Activated T-cell treated with anti-CD3 and anti-CD28 coated beads for 4 hours (primary cell): ENCODE measurements at regions not wholly inside any gene's neighbourhood (a gene's known extent, or its start where the extent isn't known, plus 50 kb on each side); places are given as distances from the start of the nearest gene placed in this dataset.

Source experiments
- DNase-seq: peaks from one replicate; pipeline ENCODE4 v3.0.0-alpha.2; 2020

DNA sequence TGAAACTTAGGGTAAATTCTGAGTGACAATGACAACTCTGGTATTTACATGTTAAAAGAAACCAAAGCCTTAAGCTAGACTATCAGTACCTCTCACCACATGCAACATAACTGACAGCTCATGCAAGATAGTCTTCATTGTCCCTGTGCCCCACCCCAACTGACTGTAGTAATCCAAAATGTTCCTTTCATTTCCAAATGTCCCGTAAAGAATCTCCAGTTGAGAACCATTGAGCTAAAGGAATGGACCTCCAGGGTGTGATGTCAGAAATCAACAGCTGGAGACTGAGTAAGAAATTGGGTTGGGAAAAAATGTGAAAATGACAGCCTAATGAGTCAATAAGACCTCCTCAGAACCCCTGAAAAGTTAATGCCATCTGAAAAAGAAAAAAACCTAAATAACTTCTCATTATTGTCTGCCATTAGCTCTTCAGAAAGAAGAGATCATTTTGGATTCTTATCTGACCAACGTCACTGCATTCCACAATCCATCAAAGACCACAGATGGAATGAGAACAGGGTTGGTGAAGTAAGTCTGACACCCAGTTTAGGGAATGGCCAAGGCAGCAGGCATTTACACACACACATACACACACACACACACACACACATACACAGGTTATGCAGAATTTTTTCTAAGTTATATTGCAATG is 51.7 kb upstream of the ACVR2A start:
- DNase-seq, result no peak

DNA sequence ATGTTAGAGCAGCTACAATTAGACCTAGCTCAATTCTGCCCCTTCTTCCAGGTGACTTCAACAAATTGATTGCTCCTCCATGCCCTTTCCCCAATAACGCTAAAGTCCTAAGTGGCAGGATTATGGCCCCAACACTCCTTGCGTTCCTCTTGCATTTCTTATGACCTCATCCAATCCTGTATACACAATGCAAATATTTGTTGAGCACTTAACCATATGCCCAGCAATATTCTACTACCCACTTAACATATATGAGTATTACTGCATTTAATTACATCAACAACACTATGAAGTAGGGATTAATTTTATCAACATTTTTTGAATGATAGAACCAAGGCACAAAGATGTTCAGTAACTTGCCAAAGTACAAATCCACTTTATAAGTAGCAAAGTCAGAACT is 54.2 kb upstream of the ACVR2A start:
- DNase-seq, result no peak

DNA sequence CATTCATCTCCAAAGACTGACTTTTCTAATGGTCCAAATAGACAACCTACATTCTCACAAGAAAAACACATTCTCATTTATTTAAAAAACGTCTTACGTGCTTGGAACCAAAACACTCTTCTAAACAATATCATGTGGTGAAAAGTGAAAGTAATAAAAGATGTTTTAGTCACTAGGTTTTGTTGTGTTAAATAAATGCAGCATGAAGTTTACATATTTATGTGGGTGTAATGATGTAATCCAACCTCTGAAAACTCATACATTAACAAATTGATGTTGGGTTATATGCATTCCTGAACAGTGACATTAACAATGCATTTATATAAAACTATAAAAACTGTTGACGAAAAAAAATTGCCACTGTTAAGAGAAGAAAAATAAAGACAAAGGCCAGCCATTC is 55.1 kb upstream of the ACVR2A start:
- no peak for DNase-seq

DNA sequence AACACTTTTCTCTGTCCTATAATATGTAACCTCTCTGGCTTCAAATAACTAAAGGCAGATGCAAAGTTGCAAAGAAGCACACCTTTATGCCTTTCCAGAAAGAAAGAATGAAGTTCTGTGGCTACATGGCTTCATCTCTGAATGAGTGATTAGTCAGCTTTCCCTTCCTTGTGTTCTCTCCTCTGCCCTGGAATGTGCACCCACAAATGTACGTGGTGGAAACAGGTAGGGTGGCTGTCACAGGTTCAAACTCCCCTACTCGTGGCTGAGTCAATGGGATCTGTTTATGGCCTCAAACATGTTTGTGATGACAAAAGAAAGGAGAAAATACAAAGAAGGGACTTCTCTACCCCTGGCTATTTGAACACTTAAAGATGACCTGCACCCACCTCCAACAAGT is 55.5 kb upstream of the ACVR2A start:
- no peak for DNase-seq

DNA sequence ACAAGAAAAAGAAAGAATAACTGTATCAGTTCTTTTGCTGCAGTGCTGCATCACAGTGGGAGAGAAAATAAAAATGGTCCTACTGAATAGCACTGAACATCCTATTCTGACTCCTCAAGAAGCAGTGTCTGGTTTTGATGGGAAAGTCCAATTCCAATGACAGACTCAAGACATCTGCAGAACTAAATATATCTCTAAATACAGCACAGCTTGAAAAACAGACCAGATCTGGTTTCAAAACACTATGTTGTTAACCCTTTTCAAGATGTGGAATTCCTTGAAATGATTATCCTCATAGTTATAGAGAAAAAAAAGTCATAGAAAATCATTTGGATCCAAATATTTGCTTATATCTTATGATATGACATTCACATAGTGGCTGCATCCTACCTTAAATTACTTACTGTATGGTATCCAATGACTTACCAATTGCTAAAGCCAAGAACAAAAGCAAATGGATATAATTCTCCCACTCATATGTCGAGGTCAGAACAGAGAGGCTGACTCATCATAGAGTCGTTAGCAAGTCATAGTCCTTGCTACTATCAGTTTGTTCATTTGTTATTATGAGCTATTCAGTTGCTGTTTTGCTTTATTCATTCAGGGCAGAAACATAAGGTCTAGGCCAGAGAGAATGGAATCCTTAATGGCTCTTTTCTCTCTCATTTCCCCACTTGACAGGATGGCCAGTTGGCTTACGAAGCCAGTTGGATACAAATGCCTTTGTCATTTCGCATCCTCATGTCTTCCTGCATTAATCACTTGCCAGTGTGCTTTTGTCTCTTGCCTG is 62.5 kb upstream of the ACVR2A start:
- DNase-seq, result no peak

DNA sequence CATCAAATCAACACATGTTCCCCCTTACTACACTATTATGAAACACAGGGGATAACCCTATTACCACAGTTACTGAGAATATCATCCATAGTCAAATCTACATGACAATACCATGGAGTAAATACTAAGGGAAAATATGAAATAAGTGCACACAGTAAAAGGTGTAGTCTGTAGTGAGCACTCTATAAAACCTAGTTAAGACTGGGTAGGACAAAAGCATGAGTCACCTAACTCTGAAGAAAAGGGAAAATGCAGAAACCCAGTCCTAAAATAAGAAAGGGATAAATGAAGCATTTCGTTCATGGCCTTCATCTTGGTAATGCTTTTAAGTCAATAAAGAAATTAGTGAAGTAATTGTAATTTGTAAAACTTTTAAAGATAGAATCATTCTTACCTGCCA is 65.4 kb upstream of the ACVR2A start:
- DNase-seq, result no peak

DNA sequence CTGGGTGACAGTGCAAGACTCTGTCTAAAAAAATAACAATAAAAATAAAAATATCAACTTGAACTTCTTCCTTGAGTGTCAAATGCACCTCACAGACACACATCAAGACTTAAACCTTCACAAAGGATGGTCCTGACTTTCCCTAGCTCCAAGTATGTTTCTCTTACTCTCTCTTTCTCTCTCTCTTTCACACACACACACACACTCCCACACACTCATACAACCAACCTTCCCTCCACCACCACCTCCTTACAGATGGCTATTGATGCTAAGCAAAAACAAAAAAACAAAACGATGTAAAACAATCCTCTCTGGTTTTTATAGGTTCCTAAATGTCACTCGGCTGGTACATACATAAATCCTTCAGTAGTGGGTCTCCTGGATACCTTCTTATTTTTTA is 67.4 kb upstream of the ACVR2A start:
- DNase-seq, result no peak

DNA sequence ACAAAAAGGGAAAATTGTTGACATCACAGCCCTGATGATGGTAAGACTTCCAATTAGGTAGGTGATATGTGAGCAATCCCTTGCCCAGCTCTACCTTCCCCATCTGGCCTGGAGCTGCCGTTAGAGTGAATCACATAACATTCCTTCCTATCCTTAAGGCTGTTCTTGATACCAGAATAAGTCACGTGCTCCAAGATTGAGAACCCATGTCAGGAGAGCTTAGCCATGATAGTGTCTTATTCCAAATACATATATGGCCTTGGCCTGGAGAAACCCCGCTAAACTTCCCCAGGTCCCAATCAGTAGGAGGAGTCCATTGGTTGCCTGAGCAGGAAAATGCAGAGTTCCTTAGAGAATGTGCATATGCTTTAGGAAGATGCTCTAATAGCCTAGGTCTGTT is 70.0 kb upstream of the ACVR2A start:
- no peak for DNase-seq

DNA sequence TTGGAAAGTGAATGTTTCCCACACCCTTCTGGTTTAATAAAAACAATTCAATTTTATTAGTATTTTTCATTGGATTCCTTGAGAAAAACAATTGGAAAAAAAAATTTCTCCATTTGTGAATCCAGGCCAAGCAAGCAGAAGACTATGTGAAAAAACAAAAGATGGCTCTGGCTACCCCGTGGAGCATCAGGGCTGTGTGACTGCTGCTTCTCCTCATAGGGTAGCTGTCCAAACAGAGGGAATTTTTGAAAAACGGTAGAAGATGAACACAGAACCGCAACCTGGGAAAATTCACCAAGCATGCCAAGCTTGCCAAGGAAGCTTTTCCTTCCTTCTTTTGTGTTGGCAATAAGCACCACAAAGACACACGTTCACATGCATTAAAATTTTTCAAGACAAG is 71.3 kb upstream of the ACVR2A start:
- no peak for DNase-seq

DNA sequence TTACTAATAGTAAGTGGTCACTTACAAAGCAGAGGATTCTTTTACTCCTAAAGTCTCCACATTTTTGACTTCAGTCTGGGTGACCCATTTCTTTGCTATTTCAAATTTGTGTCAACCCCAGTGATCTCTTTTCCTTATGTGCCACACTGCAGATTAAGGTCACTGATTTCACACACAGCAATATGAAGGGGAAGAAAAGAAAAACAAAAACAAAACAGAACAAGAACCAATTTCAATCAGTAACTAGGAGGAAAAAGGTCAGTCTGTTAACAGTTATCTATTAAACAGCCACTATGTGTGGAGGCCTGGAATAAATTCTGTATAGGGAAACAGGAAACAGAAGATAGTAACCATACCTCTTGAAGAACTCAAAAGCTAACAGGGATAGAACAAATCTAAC is 72.0 kb upstream of the ACVR2A start:
- DNase-seq, result no peak

DNA sequence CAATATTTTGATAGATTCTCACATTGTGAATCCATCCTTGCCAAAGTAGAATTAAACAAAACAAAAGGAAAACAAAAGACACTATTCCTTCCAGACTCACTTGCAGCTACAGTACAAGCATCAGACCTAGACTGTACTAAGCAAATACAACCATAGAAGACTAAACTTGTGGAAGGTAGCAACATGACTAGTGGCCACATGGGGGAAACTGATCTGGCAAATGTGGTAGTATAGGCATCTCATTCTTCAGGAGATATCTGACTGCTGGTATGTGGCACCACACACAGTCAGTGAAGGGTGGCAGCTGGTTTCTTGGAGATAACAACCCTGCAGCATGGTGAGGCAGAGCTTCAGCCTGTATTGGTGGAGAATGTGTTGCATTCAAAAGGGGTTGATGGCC is 81.0 kb upstream of the ACVR2A start:
- no peak for DNase-seq

DNA sequence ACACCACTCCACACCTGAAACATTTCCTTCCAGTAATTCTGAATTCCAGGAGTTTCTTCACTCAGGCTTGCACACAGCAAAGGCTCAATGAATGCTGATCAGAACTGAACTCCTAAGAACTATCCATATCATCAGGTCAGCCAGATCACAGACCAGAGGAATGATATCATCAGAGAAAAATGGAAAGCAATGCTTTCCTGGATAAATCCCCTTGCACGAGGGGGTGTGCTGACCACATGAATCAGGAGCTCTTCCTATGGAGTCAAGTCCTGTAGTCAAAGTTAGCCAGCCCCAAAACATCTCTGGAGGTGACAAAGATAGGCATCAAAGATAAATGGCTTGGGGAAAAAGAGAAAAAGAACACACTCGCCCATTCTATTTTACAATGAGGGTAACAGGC is 83.8 kb upstream of the ACVR2A start:
- no peak for DNase-seq

DNA sequence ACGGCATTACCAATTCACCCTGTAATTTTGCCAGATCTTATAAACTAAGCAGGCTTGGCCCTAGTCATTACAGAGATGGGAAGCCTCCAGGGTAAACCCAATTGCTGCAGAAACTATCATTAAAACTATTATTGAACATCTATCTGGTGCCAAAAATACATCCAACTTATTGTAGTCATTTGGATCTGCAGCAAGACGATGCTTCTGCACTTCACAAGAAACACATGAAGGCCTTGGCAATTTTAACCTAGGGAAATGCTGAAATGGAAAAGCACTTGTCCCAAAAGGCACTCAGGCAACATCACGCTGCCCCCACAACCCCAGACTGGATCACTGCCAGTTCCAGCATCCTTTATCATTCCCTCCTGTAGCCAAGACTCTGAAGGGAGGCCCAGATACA is 85.3 kb upstream of the ACVR2A start:
- no peak for DNase-seq

DNA sequence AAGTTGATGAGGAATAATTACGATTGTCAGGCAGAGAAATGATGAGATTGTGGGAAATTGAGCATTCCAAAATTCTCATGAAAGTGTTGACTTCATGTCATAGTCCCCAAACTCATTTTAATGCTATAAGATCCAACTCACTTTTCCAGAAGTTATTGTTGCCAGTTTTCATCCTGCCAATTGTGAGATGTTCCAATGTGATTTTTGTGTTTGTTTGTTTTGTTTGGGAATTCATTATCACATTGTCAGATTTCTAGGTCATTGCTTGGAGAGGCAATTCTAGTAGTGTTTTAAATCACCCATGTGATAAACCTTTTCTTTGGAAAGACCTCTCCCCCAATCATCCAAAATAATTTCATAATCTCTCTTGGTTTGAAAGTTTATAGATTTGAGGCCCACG is 86.0 kb upstream of the ACVR2A start:
- no peak for DNase-seq

DNA sequence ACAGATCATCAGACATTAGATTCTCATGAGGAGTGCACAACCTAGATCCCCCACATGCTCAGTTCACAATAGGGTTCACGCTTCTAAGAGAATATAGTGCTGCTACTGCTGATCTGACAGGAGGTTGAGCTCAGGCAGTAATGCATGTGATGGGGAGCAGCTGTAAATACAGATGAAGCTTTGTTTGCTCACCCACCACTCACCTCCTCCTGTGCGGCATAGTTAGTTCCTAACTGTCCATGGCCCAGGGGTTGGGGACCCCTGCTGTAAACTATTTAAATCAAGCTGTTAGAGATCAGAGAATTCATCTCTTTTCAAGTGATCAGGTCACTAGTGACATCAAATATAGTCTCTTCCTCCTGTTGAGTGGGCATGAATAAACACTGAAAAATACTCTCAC is 88.8 kb upstream of the ACVR2A start:
- DNase-seq, result no peak

DNA sequence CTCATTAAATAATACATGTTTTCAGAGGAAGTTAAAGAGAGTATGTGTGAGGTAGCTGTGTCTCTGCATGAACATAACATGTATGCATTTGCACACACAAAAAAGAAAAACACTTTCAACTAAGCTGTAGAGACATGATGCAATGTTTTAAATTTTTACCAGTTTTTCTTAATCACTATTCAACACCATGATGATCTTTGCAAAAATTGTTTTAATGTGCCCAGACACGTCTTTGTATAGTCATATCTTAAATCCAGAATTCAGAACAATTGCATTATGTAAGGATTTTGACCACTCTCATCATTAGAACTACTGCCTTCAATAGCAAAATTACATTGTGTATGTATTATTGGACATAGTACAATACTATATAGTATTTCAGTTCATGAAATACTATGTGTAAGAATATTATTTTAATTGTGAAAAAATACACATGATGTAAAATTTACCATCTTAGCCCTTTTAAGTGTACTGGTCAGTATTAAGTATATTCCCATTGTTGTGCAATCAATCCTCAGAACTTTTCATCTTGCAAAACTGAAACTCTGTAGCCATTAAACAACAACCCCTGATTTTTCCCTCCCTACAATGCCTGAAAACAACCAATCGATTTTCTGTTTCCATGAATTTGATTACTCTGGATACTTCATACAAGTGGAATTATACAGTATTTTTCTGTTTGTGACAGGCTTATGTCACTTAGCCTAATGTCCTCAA is 104.5 kb upstream of the ACVR2A start:
- no peak for DNase-seq

DNA sequence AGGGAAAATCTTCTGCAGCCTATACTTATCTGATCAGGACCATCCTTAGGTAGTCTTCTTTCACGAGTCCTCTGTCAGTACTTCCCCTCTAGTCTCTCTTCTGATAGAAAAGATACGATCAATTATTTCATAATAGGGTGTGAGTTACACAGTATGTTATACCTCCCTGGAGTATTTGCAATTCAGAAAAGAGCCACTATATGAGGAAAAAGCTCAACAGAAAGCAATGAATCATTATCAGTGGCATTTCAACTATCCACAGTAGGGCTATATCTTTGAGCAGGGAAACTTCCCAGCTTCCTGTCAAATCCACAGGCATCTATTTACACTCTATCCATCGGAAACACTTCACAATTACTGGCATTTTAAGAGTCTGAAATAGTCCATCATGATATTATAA is 105.3 kb upstream of the ACVR2A start:
- no peak for DNase-seq

DNA sequence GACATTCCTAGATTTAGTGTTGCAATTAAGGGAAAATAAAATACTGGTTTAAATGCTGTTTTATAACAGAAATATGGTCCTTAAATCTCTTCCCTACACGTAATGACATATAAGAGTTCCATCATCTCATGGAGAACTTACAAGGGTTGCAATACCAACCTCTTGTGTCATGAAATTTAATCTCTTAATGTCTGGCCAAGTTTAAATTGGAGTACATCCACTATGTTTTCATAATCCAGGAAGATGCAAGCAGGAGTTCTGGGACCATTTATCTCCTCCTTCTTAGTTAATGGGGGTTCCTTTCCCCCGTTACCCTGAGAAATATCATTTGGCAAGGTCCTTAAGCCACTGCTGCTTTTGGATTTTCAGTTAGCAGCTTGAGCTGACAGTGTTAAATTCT is 126.0 kb upstream of the ACVR2A start:
- DNase-seq, result no peak

DNA sequence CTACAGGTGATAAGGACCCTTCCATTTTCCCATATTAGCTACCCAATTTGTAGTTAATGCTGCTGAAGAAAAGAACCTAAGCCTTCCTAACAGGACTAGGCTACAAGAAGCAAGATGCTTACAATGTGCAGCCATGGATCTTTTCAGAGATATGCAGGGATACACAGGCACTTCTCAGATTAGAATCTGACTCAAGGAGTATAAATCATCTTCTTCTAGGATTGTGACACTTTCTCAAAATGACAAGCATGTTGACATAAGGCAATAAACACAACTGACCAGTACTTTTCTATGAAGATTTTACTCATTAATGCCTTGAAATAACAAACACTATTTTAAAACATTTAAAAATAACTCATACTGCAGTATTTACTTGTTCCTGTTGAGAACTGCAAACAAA is 127.9 kb upstream of the ACVR2A start:
- no peak for DNase-seq

DNA sequence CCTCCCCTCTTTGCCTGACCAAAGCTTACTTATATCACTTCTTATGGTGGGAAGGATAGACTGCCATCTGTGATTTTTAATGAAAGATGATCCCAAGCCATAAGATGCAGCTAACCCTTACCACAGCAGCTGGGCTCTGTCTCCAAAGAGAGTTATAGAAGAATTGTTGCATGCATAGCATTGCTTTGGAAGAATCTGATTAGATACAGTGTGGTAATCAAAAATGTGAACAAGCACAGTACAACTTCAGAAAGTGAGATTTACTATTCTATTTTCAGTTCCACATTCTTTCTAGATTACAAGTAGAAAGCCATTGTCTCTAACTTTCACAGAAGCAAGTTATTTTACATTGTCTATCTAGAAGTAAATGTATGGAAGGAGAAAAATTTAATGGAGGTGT is 129.0 kb upstream of the ACVR2A start:
- no peak for DNase-seq

DNA sequence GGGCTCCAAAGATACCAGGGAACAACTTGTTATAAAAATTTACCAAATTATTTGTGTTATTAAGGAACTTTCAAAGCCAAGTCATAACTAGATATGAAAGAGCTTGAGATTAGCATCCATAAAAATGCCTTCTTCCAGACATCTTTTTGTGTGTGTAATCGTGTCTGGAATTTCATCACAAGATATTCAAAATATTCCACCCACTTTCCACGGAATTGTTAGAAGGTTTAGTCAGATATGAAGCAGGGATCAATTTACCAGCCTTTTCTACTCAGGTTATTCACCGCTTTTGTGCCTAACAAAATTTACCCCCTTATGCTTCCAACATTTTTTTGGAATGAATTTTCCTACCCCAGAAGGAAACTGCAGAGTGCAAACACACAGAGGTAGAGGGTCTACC is 130.2 kb upstream of the ACVR2A start:
- no peak for DNase-seq

DNA sequence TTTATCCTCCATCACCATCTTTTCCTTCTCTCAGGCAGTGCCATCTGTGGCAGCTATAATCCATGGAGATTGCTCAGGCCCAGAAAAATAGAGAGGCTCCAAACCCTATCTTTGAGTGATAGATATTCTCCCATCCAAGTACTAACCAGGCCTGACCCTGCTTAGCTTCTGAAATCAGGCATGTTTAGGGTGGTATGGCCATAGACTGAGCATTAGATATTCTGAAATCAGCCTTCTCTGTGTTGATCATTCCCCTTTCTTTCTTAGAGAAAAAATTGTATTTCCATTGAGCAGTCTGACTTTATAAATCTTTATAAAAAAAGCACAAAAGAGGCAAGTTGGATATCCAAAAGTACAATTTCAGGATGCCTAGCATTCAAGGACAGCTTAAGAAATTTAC is 131.5 kb upstream of the ACVR2A start:
- no peak for DNase-seq

DNA sequence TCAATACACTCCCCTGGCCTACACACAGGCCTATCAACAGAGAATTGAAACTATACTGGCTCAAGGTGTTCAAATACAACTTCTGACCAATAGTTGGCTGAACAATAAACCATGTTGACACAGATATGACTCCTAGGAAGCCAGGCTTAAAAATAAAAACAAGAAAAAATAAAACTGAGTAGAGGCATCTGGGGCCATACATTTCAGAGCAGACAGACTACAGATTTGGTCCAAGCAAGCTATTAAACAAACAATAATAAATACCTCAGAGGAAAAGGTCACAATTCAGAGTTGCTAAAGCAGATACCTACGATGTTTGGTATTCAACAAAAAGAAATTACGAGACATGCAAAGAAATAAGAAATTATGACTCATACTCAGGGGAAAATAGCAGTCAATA is 132.8 kb upstream of the ACVR2A start:
- DNase-seq, result no peak

DNA sequence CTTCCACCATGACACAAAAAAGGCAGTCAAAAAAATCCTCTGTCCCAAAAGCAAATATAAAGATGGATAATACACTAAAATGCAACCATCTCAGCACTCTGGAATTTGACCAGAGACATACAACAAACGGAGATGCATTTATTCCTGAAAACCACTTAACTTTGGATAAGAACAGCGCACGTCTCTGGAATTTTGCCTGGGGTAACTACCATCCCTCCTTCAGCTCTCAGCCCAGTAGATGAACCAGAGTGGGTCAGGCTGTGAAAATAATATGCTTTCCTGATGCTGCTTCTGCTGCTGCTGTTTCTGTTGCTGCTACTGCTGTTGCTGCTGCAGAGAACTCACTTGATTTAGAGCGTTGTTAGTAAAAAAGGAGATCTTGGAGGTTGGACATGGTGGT is 133.8 kb upstream of the ACVR2A start:
- DNase-seq, result no peak
